Adrenal gland (tissue), 5 donors: ENCODE measurements at regions not wholly inside any gene's neighbourhood (a gene's known extent, or its start where the extent isn't known, plus 50 kb on each side); places are given as distances from the start of the nearest gene placed in this dataset.

Experiments used
- POLR2A ChIP-seq, 2 donors: fragments of 450-650 bp; IDR thresholded peaks; one replicate each; pipeline ENCODE4 v1.6.1; 2017; ENCODE audit warnings: antibody characterized with exemption in 2 of 2, mild to moderate bottlenecking in 2 of 2, moderate library complexity in 1 of 2
- TF ChIP-seq, protein P1 (sequence below), 6 experiments: fragments of 450-650 bp in 4 of 6; fragments of 200-600 bp in 2 of 6; sonication (generic) in 1 of 6; IDR thresholded peaks; 1 replicate in 5 of 6; 2 replicates in 1 of 6; pipeline versions ENCODE4 v1.5.1 to v1.8.0; 2016 to 2021; ENCODE audit warnings: antibody characterized with exemption in 6 of 6, mild to moderate bottlenecking in 2 of 6, moderate library complexity in 1 of 6
- donor health status: DM: no; HTN: no; CAD: no.

DNA sequence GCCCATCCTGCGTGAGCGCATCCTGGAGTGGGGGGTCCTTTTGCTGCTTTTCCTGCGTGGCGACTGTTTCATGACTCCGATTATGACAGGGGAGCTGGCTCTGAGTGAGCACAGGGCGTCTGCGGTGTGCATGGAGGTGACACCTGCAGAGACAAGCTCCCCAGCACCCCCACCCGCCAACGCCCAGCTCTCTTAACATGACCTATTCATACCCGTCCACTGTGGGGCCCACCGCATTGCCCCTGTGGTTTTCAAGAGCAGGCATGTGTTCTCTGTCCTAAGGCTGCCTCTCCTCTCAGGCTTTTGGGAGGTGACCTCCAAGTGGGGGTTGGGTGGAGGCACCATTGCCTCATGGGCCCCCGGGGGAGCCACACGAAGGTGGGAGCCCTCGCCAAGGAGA is 500.7 kb downstream of the TCERG1L start:
- TF ChIP-seq, protein P1, sequence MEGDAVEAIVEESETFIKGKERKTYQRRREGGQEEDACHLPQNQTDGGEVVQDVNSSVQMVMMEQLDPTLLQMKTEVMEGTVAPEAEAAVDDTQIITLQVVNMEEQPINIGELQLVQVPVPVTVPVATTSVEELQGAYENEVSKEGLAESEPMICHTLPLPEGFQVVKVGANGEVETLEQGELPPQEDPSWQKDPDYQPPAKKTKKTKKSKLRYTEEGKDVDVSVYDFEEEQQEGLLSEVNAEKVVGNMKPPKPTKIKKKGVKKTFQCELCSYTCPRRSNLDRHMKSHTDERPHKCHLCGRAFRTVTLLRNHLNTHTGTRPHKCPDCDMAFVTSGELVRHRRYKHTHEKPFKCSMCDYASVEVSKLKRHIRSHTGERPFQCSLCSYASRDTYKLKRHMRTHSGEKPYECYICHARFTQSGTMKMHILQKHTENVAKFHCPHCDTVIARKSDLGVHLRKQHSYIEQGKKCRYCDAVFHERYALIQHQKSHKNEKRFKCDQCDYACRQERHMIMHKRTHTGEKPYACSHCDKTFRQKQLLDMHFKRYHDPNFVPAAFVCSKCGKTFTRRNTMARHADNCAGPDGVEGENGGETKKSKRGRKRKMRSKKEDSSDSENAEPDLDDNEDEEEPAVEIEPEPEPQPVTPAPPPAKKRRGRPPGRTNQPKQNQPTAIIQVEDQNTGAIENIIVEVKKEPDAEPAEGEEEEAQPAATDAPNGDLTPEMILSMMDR (IDR thresholded peaks at IDR 0.05), result no peak
- no peak for TF ChIP-seq POLR2A (IDR thresholded peaks at IDR 0.05)
